ENCODE measurements at regions not wholly inside any gene's neighbourhood (a gene's known extent, or its start where the extent isn't known, plus 50 kb on each side); places are given as distances from the start of the nearest gene placed in this dataset.

DNA sequence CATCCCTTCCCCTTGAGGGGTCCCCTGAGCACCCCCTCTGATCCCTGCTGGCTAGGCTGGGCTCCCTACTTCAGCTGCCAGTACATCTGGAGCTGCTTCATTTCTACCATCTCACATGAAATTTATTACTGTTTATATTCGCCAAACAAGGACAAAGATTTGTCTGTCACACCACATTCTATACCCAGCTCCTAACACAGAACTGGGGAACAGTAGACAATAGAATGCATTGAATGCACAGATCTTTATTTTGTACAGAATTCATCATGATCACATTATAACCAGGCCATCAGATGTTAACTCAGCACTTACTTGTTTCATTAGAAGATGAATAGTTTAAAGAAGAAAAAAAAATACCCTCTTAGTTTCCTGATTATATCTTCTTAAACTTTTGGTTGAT lies 159.4 kb downstream of the KLF5 start:
- TF ChIP-seq, protein P1, sequence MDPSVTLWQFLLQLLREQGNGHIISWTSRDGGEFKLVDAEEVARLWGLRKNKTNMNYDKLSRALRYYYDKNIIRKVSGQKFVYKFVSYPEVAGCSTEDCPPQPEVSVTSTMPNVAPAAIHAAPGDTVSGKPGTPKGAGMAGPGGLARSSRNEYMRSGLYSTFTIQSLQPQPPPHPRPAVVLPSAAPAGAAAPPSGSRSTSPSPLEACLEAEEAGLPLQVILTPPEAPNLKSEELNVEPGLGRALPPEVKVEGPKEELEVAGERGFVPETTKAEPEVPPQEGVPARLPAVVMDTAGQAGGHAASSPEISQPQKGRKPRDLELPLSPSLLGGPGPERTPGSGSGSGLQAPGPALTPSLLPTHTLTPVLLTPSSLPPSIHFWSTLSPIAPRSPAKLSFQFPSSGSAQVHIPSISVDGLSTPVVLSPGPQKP (IDR thresholded peaks at IDR 0.05; ENCODE audit: borderline replicate concordance, low read depth, low read length): no peak
- TF ChIP-seq, protein P2, sequence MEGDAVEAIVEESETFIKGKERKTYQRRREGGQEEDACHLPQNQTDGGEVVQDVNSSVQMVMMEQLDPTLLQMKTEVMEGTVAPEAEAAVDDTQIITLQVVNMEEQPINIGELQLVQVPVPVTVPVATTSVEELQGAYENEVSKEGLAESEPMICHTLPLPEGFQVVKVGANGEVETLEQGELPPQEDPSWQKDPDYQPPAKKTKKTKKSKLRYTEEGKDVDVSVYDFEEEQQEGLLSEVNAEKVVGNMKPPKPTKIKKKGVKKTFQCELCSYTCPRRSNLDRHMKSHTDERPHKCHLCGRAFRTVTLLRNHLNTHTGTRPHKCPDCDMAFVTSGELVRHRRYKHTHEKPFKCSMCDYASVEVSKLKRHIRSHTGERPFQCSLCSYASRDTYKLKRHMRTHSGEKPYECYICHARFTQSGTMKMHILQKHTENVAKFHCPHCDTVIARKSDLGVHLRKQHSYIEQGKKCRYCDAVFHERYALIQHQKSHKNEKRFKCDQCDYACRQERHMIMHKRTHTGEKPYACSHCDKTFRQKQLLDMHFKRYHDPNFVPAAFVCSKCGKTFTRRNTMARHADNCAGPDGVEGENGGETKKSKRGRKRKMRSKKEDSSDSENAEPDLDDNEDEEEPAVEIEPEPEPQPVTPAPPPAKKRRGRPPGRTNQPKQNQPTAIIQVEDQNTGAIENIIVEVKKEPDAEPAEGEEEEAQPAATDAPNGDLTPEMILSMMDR (conservative IDR thresholded peaks at IDR 0.05; ENCODE audit: low read depth, low read length): no peak
- TF ChIP-seq POLR2A (IDR thresholded peaks at IDR 0.05; ENCODE audit: low read depth, low read length): no peak
- TF ChIP-seq SMC3 (IDR thresholded peaks at IDR 0.05; ENCODE audit: low read depth, low read length): no peak
- TF ChIP-seq MXI1 (IDR thresholded peaks at IDR 0.05; ENCODE audit: borderline replicate concordance, low read depth, low read length): no peak
- TF ChIP-seq RCOR1 (IDR thresholded peaks at IDR 0.05; ENCODE audit: insufficient replicate concordance, low read length): no peak
- TF ChIP-seq RAD21 (IDR thresholded peaks at IDR 0.05; ENCODE audit: low read length): no peak
- TF ChIP-seq NFE2L2 (IDR thresholded peaks at IDR 0.05; ENCODE audit: low read depth, low read length): no peak
- no peak for TF ChIP-seq RFX5 (IDR thresholded peaks at IDR 0.05; ENCODE audit: low read depth, low read length)
- no peak for TF ChIP-seq MAZ (IDR thresholded peaks at IDR 0.05; ENCODE audit: borderline replicate concordance, low read depth, low read length)
- TF ChIP-seq BHLHE40 (IDR thresholded peaks at IDR 0.05; ENCODE audit: low read depth, low read length): no peak
- TF ChIP-seq, protein P3, sequence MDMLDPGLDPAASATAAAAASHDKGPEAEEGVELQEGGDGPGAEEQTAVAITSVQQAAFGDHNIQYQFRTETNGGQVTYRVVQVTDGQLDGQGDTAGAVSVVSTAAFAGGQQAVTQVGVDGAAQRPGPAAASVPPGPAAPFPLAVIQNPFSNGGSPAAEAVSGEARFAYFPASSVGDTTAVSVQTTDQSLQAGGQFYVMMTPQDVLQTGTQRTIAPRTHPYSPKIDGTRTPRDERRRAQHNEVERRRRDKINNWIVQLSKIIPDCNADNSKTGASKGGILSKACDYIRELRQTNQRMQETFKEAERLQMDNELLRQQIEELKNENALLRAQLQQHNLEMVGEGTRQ (IDR thresholded peaks at IDR 0.05; ENCODE audit: low read depth, low read length): no peak
- TF ChIP-seq FOS (IDR thresholded peaks at IDR 0.05; ENCODE audit: low read depth, low read length): no peak
